ENCODE measurements at regions not wholly inside any gene's neighbourhood (a gene's known extent, or its start where the extent isn't known, plus 50 kb on each side); places are given as distances from the start of the nearest gene placed in this dataset.

DNA sequence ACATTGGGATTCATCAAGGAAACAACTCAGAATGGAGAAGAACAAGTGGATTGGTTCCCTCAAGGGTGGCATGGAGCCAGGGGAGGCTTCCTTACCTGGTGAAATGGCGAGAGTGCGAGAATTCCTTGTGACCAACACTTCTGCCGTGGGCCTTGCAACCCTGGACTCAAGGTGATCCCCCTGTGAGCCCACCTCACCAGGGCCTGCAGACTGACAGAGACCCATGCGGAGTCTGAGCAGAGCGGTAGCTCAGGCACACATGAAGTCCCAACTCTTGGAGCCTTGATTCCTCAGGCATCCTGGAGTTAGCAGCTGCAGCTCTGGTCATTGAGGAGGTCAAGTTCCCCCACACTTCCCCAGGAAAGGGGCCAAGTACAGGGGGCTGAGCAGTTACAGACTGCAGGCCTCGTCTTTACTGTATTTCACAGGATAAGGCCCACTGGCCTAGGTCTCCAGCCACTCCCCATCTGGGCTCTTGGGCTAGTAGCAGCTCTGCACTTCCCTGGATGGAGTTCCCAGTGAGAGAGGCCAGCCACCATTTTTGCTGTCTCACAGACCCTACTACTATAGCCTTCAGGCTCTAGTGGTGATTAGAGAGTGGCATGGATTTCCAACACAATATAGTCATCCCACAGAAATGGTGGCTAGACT is 269.5 kb upstream of the DCBLD2 start:
- no peaks in the 10 kb centered on the region for H3K4me1 ChIP-seq (ENCODE audit: insufficient read depth)
- no peak overlapping the region for H3K4me2 ChIP-seq
- WGBS (ENCODE audit: low lambda C conversion rate, missing lambda C conversion rate) = 93% methylated on average over 6 of the region's 6 CpGs
- no peak overlapping the region for H3K27ac ChIP-seq
- H3K79me2 ChIP-seq = no peaks in the 10 kb centered on the region
- TF ChIP-seq, protein P1, sequence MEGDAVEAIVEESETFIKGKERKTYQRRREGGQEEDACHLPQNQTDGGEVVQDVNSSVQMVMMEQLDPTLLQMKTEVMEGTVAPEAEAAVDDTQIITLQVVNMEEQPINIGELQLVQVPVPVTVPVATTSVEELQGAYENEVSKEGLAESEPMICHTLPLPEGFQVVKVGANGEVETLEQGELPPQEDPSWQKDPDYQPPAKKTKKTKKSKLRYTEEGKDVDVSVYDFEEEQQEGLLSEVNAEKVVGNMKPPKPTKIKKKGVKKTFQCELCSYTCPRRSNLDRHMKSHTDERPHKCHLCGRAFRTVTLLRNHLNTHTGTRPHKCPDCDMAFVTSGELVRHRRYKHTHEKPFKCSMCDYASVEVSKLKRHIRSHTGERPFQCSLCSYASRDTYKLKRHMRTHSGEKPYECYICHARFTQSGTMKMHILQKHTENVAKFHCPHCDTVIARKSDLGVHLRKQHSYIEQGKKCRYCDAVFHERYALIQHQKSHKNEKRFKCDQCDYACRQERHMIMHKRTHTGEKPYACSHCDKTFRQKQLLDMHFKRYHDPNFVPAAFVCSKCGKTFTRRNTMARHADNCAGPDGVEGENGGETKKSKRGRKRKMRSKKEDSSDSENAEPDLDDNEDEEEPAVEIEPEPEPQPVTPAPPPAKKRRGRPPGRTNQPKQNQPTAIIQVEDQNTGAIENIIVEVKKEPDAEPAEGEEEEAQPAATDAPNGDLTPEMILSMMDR (IDR thresholded peaks at IDR 0.05; ENCODE audit: poor library complexity) = no peak
- TF ChIP-seq EZH2phosphoT487 (IDR thresholded peaks at IDR 0.05; ENCODE audit: low read depth, severe bottlenecking, unreplicated experiment) = no peak
- TF ChIP-seq EZH2 (IDR thresholded peaks at IDR 0.05; ENCODE audit: borderline replicate concordance) = no peak
- H2AFZ ChIP-seq = no peak overlapping the region
- no peaks in the 10 kb centered on the region for H3K9me3 ChIP-seq (ENCODE audit: low read depth)
- no peaks in the 10 kb centered on the region for H3K27me3 ChIP-seq
- H4K20me1 ChIP-seq (ENCODE audit: insufficient read depth, poor library complexity, severe bottlenecking) = no peaks in the 10 kb centered on the region
- H3K4me3 ChIP-seq = no peak overlapping the region
- no peaks in the 10 kb centered on the region for H3K9me2 ChIP-seq (replicated peaks; ENCODE audit: insufficient read depth)
- H3K36me3 ChIP-seq (replicated peaks; ENCODE audit: insufficient read depth, low read depth) = no peaks in the 10 kb centered on the region
- DNase-seq (ENCODE audit: low spot score) = no peak

DNA sequence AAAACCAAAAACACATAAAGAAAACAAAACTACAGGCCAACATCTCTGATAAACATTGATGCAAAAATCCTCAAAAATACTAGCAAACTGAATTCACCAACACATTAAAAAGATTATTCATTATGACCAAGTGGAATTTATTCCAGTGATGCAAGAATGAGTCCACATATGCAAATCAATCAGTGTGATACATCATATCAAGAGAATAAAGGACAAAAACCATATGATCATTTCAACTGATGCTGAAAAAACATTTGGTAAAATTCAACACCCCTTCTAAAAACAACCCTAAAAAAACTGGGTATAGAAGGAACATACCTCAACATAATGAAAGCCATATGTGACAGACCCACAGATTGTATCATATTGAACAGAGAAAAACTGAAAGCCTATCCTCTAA is 265.6 kb upstream of the DCBLD2 start:
- Histone ChIP-seq H3K9me3 (ENCODE audit: low read depth) (no peaks in the 10 kb centered on the region), H3K9me2 (replicated peaks; ENCODE audit: insufficient read depth) (no peaks in the 10 kb centered on the region), H3K36me3 (replicated peaks; ENCODE audit: insufficient read depth, low read depth) (no peaks in the 10 kb centered on the region), H2AFZ (no peak overlapping the region), H3K4me2 (no peak overlapping the region), H3K27ac (no peak overlapping the region), H3K4me3 (no peak overlapping the region), H3K4me1 (ENCODE audit: insufficient read depth) (no peaks in the 10 kb centered on the region), H3K27me3 (no peaks in the 10 kb centered on the region), H3K79me2 (no peaks in the 10 kb centered on the region), H4K20me1 (ENCODE audit: insufficient read depth, poor library complexity, severe bottlenecking) (no peaks in the 10 kb centered on the region)
- TF ChIP-seq EZH2 (IDR thresholded peaks at IDR 0.05; ENCODE audit: borderline replicate concordance) (no peak), EZH2phosphoT487 (IDR thresholded peaks at IDR 0.05; ENCODE audit: low read depth, severe bottlenecking, unreplicated experiment) (no peak)
- TF ChIP-seq, protein P1 (IDR thresholded peaks at IDR 0.05; ENCODE audit: poor library complexity) = no peak
- DNase-seq (ENCODE audit: low spot score) = no peak

DNA sequence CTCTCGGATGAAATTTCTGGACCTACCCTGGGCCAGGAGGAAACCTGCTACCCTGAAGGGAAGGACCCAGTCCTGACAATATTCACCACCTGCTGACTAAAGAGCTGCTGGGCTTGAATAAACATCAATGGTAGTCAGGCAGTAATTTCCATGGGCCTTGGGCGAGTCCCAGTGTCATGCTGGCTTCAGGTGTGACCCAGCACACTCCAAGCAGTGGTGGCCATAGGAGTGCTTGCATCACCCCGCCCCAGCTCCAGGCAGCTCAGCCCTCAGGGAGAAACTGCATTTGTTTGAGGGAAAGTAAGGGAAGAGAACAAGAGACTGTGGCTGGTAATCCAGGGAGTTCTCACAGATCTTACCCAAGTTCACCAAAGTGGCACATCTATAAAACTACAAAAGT is 261.8 kb upstream of the DCBLD2 start:
- H3K27me3 ChIP-seq = no peaks in the 10 kb centered on the region
- H2AFZ ChIP-seq = no peak overlapping the region
- no peaks in the 10 kb centered on the region for H3K4me1 ChIP-seq (ENCODE audit: insufficient read depth)
- no peak overlapping the region for H3K27ac ChIP-seq
- H3K9me3 ChIP-seq (ENCODE audit: low read depth) = no peaks in the 10 kb centered on the region
- H3K79me2 ChIP-seq = no peaks in the 10 kb centered on the region
- no peaks in the 10 kb centered on the region for H3K9me2 ChIP-seq (replicated peaks; ENCODE audit: insufficient read depth)
- H3K4me3 ChIP-seq = no peak overlapping the region
- no peak overlapping the region for H3K4me2 ChIP-seq
- H3K36me3 ChIP-seq (replicated peaks; ENCODE audit: insufficient read depth, low read depth) = no peaks in the 10 kb centered on the region
- TF ChIP-seq EZH2 (IDR thresholded peaks at IDR 0.05; ENCODE audit: borderline replicate concordance) (no peak), EZH2phosphoT487 (IDR thresholded peaks at IDR 0.05; ENCODE audit: low read depth, severe bottlenecking, unreplicated experiment) (no peak)
- TF ChIP-seq, protein P1 (IDR thresholded peaks at IDR 0.05; ENCODE audit: poor library complexity) = no peak
- 81% methylated on average over 3 of the region's 3 CpGs for WGBS (ENCODE audit: low lambda C conversion rate, missing lambda C conversion rate)
- no peak for DNase-seq (ENCODE audit: low spot score)
- H4K20me1 ChIP-seq (ENCODE audit: insufficient read depth, poor library complexity, severe bottlenecking) = no peaks in the 10 kb centered on the region
